ENCODE measurements at regions not wholly inside any gene's neighbourhood (a gene's known extent, or its start where the extent isn't known, plus 50 kb on each side); places are given as distances from the start of the nearest gene placed in this dataset.

DNA sequence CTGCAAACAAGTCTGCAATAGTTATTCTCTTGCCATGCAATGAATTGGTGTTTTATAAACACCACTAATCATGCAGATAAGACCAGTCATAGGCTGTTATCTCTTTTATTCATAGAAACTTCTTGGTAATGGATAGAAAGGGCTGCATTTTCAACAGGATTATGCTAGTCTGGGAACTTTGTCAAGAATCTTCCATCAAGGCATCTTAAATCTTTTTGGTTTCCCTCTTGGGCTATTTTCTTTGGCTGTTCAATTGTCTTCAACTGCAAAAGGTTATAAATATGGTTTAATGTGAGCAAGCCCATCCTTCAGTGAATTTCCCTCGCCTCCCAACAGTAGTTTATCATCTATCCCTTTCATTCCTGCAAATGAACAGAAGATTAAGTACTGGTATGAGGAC lies 59.0 kb upstream of the MINAR1 start:
- peak; percentile 70 for DNase-seq
- WGBS (ENCODE audit: insufficient coverage) = no CpG with 5 or more reads among the region's 1 CpG
- H3K4me1 ChIP-seq (ENCODE audit: control insufficient read depth, insufficient read depth, low read length) = no peaks in the 10 kb centered on the region
- H3K4me3 ChIP-seq (ENCODE audit: low read length) = no peak overlapping the region
- no peaks in the 10 kb centered on the region for H3K36me3 ChIP-seq (ENCODE audit: control insufficient read depth, insufficient read depth, low read length)
- H3K27ac ChIP-seq (ENCODE audit: low read length) = no peak overlapping the region
- no peaks in the 10 kb centered on the region for H3K27me3 ChIP-seq (ENCODE audit: control insufficient read depth, insufficient read depth, low read length)
- H3K9me3 ChIP-seq (replicated peaks; ENCODE audit: control insufficient read depth, low read depth, low read length) = no peaks in the 10 kb centered on the region

DNA sequence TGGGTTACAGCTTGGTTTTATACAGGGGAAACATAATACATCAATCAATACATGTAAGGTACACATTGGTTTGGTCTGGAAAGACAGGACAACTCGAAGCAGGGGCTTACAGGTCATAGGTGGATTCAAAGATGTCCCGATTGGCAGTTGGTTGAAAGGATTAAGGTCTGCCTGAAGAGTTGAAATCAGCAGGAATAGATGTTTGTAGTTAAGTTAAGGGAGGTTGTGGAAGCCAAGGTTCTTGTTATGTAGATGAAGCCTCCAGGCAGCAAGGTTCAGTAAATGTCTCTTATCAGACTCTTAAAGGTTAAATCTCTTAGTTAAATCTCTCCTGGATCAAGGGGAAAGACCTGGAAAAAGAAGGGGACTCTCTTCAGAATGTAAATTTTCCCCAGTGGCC lies 58.4 kb upstream of the MINAR1 start:
- no peak for DNase-seq
- Histone ChIP-seq H3K9me3 (replicated peaks; ENCODE audit: control insufficient read depth, low read depth, low read length) (no peaks in the 10 kb centered on the region), H3K4me3 (ENCODE audit: low read length) (no peak overlapping the region), H3K27ac (ENCODE audit: low read length) (no peak overlapping the region), H3K4me1 (ENCODE audit: control insufficient read depth, insufficient read depth, low read length) (no peaks in the 10 kb centered on the region), H3K36me3 (ENCODE audit: control insufficient read depth, insufficient read depth, low read length) (no peaks in the 10 kb centered on the region), H3K27me3 (ENCODE audit: control insufficient read depth, insufficient read depth, low read length) (no peaks in the 10 kb centered on the region)
- WGBS (ENCODE audit: insufficient coverage) = 71% methylated on average over 2 of the region's 2 CpGs

DNA sequence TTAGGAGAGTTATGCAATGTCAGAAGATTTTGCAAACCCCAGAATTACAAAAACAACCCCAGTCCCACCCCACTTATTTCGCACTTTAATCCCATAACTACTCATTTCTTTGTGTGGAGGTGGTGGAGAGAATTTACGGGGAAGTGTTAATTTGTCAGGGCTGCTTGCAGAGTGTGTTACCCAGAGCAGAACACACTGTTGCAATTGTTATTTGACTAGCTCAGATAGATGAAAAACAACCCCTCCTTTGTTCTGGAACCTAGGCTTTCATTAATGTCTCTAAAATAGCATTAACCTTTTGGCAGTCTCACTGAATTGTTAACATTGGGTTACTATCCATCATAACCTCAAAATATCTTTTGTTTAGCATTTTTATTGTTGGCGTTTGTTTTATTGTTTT lies 55.8 kb upstream of the MINAR1 start:
- Histone ChIP-seq H3K9me3 (replicated peaks; ENCODE audit: control insufficient read depth, low read depth, low read length) (no peaks in the 10 kb centered on the region), H3K27me3 (ENCODE audit: control insufficient read depth, insufficient read depth, low read length) (no peaks in the 10 kb centered on the region), H3K27ac (ENCODE audit: low read length) (no peak overlapping the region), H3K4me3 (ENCODE audit: low read length) (no peak overlapping the region), H3K36me3 (ENCODE audit: control insufficient read depth, insufficient read depth, low read length) (no peaks in the 10 kb centered on the region), H3K4me1 (ENCODE audit: control insufficient read depth, insufficient read depth, low read length) (no peaks in the 10 kb centered on the region)
- WGBS (ENCODE audit: insufficient coverage) = no CpG with 5 or more reads among the region's 3 CpGs
- no peak for DNase-seq

DNA sequence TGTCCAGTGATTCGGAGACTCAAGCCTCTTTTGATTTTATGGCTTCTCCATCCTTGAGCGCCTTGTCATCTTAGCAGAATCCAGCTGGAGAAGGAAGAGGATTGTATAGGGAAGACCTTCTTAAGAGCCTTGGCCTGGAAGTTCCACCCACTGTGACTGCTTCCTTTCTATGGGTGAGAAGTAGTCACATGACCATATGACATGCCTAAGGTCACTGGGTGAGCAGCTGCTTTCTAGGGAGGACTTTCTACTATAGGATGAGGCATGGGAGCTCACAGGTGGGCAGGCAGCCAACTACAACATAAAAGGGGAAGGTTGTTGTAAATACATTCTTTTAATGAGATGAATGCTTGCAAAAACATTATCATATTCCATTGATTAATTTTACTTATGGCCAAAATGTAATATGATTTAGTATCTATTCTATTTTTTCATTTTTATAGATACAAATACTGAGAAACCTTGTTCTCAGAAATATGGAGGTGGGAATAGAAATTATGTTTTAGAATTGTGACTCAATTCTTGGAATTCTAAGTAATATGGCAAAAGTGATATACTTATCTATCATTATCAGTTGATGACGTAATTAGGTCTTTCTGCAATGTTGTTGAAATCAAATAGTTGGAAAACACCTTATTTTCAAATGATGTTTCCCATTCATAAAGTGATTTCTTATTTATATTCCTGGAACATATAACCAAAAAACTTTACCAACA lies 53.6 kb upstream of the MINAR1 start:
- Histone ChIP-seq H3K27me3 (ENCODE audit: control insufficient read depth, insufficient read depth, low read length) (no peaks in the 10 kb centered on the region), H3K27ac (ENCODE audit: low read length) (no peak overlapping the region), H3K9me3 (replicated peaks; ENCODE audit: control insufficient read depth, low read depth, low read length) (no peaks in the 10 kb centered on the region), H3K4me1 (ENCODE audit: control insufficient read depth, insufficient read depth, low read length) (no peaks in the 10 kb centered on the region), H3K4me3 (ENCODE audit: low read length) (no peak overlapping the region), H3K36me3 (ENCODE audit: control insufficient read depth, insufficient read depth, low read length) (no peaks in the 10 kb centered on the region)
- no peak for DNase-seq
- WGBS (ENCODE audit: insufficient coverage) = no CpG with 5 or more reads among the region's 3 CpGs

DNA sequence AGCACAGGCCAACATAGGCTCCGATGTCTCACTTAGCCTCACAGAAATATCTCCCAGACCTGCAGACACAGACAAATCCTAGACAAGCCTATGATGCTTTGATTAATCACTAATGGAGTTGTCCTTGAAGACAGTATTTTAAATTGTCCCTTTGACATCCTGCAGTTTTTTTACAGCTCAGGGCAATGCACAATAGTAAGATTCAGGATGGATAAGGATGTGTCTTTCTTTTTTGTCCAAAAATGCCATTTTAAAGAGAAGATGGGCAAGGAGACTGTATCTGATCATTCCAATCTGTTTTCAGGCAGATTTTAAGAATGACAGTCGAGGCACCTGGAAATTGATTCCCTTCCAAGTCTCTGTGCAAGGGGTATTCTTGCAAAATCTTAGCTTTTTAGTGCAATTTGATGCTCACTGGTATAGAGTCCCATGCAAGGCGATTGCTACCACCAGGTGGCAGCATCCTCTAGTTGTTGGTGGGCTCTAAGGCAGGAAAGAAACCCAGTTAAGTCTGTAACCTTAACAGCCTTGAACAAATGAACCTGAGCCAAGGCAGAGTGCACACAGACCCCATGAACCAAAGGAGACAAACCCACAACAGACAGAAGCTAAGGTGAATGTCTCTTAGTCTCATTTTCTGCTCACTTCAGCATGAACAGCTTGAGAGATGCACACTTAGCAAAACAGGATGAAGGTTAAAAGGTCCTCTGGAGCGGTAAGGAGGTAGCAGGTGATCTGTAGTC lies 51.2 kb upstream of the MINAR1 start:
- WGBS (ENCODE audit: insufficient coverage) = 7% methylated on average over 2 of the region's 4 CpGs
- Histone ChIP-seq H3K36me3 (ENCODE audit: control insufficient read depth, insufficient read depth, low read length) (no peaks in the 10 kb centered on the region), H3K4me1 (ENCODE audit: control insufficient read depth, insufficient read depth, low read length) (no peaks in the 10 kb centered on the region), H3K4me3 (ENCODE audit: low read length) (no peak overlapping the region), H3K9me3 (replicated peaks; ENCODE audit: control insufficient read depth, low read depth, low read length) (no peaks in the 10 kb centered on the region), H3K27me3 (ENCODE audit: control insufficient read depth, insufficient read depth, low read length) (no peaks in the 10 kb centered on the region), H3K27ac (ENCODE audit: low read length) (no peak overlapping the region)
- peak; percentile 78 for DNase-seq

DNA sequence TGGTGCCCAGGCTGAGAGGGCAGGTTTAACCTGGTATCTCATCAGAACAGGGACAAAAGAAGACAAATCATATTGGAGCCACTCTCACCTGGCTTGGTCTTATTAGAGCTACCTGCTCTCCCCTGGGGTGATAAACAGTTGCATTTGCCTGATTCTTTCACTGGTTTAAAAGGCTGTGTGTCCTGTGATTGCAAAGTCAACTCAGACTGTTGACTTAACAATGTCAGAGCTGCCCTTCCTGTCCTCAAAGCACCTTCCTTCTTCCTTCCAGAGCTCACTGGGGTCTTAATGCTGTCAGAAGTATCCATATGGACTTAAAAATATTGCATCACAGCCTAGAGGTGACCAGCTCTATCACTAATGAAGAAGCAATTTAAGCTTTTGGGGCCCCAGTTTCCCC lies 50.5 kb upstream of the MINAR1 start:
- Histone ChIP-seq H3K9me3 (replicated peaks; ENCODE audit: control insufficient read depth, low read depth, low read length) (no peaks in the 10 kb centered on the region), H3K36me3 (ENCODE audit: control insufficient read depth, insufficient read depth, low read length) (no peaks in the 10 kb centered on the region), H3K27me3 (ENCODE audit: control insufficient read depth, insufficient read depth, low read length) (no peaks in the 10 kb centered on the region), H3K27ac (ENCODE audit: low read length) (no peak overlapping the region), H3K4me1 (ENCODE audit: control insufficient read depth, insufficient read depth, low read length) (no peaks in the 10 kb centered on the region), H3K4me3 (ENCODE audit: low read length) (no peak overlapping the region)
- DNase-seq = no peak
